ENCODE measurements at regions not wholly inside any gene's neighbourhood (a gene's known extent, or its start where the extent isn't known, plus 50 kb on each side); places are given as distances from the start of the nearest gene placed in this dataset.

DNA sequence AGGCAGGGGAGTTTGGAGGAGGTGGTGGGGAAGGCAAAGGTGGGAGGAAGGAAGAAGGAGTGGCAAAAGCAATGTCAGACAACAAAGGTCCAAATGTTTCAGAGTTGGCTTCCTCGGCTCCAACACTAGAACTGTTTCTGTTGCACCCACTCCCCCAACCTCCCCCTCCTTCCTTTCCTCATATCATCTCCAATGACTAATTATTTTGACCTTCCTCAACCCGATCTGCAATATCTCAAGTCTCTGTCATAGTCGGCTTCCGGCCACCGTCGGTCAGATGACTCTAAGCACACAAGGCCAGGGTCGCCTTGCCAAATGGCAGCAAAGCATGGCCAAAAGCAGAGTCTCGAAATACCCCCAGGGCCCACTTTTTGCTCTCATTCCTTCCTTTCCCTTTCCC lies 637.0 kb upstream of the TBX3 start:
- TF ChIP-seq, protein P1, sequence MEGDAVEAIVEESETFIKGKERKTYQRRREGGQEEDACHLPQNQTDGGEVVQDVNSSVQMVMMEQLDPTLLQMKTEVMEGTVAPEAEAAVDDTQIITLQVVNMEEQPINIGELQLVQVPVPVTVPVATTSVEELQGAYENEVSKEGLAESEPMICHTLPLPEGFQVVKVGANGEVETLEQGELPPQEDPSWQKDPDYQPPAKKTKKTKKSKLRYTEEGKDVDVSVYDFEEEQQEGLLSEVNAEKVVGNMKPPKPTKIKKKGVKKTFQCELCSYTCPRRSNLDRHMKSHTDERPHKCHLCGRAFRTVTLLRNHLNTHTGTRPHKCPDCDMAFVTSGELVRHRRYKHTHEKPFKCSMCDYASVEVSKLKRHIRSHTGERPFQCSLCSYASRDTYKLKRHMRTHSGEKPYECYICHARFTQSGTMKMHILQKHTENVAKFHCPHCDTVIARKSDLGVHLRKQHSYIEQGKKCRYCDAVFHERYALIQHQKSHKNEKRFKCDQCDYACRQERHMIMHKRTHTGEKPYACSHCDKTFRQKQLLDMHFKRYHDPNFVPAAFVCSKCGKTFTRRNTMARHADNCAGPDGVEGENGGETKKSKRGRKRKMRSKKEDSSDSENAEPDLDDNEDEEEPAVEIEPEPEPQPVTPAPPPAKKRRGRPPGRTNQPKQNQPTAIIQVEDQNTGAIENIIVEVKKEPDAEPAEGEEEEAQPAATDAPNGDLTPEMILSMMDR (IDR thresholded peaks at IDR 0.05; ENCODE audit: poor library complexity) = no peak
- no peak for TF ChIP-seq EZH2 (IDR thresholded peaks at IDR 0.05; ENCODE audit: borderline replicate concordance)

Data from hepatocyte (in vitro differentiated cells).